Spleen (tissue), 11 donors: ENCODE measurements at regions not wholly inside any gene's neighbourhood (a gene's known extent, or its start where the extent isn't known, plus 50 kb on each side); places are given as distances from the start of the nearest gene placed in this dataset.

Experiments
- DNase-seq: peaks from one replicate; pipeline ENCODE4 v3.0.0-alpha.2; 2020
- H3K27ac ChIP-seq, 8 donors: fragments of 200-600 bp; sonication (generic) in 7 of 8; 1 replicate in 4 of 8; 2 replicates in 4 of 8; pipeline versions ENCODE4 v1.5.0 to v1.8.0; 2016 to 2021; ENCODE audit warnings: inconsistent platforms in 4 of 8, mild to moderate bottlenecking in 4 of 8, moderate library complexity in 1 of 8
- H3K27me3 ChIP-seq, 7 donors: fragments of 200-600 bp; sonication (generic) in 6 of 7; replicated peaks in 1 of 7; 1 replicate in 4 of 7; 2 replicates in 3 of 7; pipeline versions ENCODE4 v1.5.0 to v1.8.0; 2016 to 2021; ENCODE audit warnings: inconsistent platforms in 3 of 7, mild to moderate bottlenecking in 1 of 7
- H3K36me3 ChIP-seq, 6 donors: fragments of 200-600 bp; sonication (generic) in 5 of 6; 1 replicate in 4 of 6; 2 replicates in 2 of 6; pipeline versions ENCODE4 v1.5.0 to v1.8.0; 2016 to 2021; ENCODE audit warnings: inconsistent platforms in 2 of 6
- H3K4me1 ChIP-seq, 6 donors: fragments of 200-600 bp; sonication (generic) in 5 of 6; 1 replicate in 3 of 6; 2 replicates in 3 of 6; pipeline versions ENCODE4 v1.5.0 to v1.8.0; 2016 to 2021; ENCODE audit warnings: inconsistent platforms in 3 of 6
- H3K4me3 ChIP-seq, 8 donors: fragments of 200-600 bp; sonication (generic) in 7 of 8; 1 replicate in 4 of 8; 2 replicates in 4 of 8; pipeline versions ENCODE4 v1.5.0 to v1.8.0; 2016 to 2021; ENCODE audit warnings: inconsistent platforms in 4 of 8, mild to moderate bottlenecking in 4 of 8, moderate library complexity in 2 of 8
- H3K9me3 ChIP-seq, 8 donors: fragments of 200-600 bp; sonication (generic) in 7 of 8; 1 replicate in 4 of 8; 2 replicates in 4 of 8; pipeline versions ENCODE4 v1.5.0 to v1.8.0; 2016 to 2021; ENCODE audit warnings: inconsistent platforms in 4 of 8
- POLR2A ChIP-seq, 3 donors: fragments of 450-650 bp; IDR thresholded peaks; one replicate each; pipeline ENCODE4 v1.5.1; 2017; ENCODE audit warnings: antibody characterized with exemption in 3 of 3, mild to moderate bottlenecking in 1 of 3
- POLR2AphosphoS5 ChIP-seq, 3 donors: sonication (generic); formaldehyde crosslinking; IDR thresholded peaks; one replicate each; pipeline ENCODE4 v1.5.1; 2017; ENCODE audit warnings: antibody characterized with exemption in 3 of 3
- WGBS, 5 donors: extraction: QIAGEN DNeasy Blood & Tissue Kit in 3 of 5; methylation state at CpG; one replicate each; pipeline versions ENCODE4 v1.1.5 to v1.1.7; 2013 to 2018; 5-methylcytosine and 5-hydroxymethylcytosine counted together
- intact Hi-C: fragments of 100-400 bp; cut with DNase I; formaldehyde crosslinking; loops from one replicate; pipeline ENCODE4 v1.15.0; 2023; ENCODE audit warnings: low total_unique reads
- TF ChIP-seq, protein P1 (sequence below), 11 experiments: fragments of 200-600 bp in 7 of 11; fragments of 450-650 bp in 4 of 11; sonication (generic) in 4 of 11; IDR thresholded peaks in 8 of 11; conservative IDR thresholded peaks in 3 of 11; 1 replicate in 7 of 11; 2 replicates in 4 of 11; pipeline versions ENCODE4 v1.4.0 to v1.8.0; 2016 to 2021; ENCODE audit warnings: antibody characterized with exemption in 11 of 11, inconsistent platforms in 4 of 11, mild to moderate bottlenecking in 1 of 11
- donor health status: healthy with polysubstance abuse.
- donor health status: DM: no; HTN: no; CAD: no; lungs with moderate emphysema.
- donor health status: DM: no; HTN: no; CAD: no.
- donor health status: Bipolar disorder and iron deficiency.
- donor health status: healthy.
- donor health status: DM: no; HTN: no; CAD: no.
- donor health status: DM: yes; HTN: yes; CAD: no.

DNA sequence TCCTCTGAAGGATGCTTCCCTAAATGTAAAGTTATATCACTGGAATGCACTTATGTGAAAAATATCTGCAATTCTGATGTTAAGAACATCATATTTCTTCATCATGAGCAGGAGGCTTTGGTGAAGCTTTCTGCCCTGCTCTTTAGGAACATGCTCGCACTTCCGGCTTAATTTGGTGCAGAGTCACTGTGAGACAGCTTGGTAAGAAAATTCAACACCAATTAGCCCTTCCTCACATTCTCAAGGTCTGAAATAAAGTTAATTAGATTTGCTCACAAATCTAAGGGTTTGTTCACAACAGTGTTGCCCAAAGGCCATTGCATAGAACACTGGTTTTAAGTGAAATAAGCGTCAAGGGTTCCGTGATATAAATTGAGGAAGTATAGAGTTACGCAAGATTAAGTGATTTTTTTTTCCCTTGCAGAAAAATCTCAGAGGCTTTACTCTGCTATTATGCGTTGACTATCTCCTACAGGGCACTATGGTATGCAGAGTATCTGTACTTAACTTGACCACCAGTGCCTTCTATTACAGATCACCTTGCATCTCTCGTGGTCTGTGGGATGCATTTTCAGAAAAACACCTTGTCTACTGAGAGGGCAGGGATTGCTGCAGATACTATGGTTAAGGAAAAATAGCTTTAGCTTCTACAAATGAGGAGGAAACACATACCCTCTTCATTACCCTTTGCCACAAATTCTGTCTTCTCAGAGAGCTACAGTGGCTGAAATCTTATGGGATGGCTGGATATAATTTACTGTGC, 953.9 kb downstream of the TYW1 start:
- H3K4me3 ChIP-seq, result no peak overlapping the region
- peaks cover 0 to 4% (median 0%) of the 10 kb centered on the region in 7 donors for H3K27me3 ChIP-seq
- WGBS, 5 donors, result 41 to 46% (median 43%) methylated on average over 7 of the region's 7 CpGs
- H3K4me1 ChIP-seq, result no peaks in the 10 kb centered on the region
- intact Hi-C loops, result no loop called here
- H3K9me3 ChIP-seq, result peaks cover 0 to 34% (median 0%) of the 10 kb centered on the region in 8 donors
- no peak for DNase-seq
- no peak overlapping the region for H3K27ac ChIP-seq
- TF ChIP-seq POLR2AphosphoS5 (IDR thresholded peaks at IDR 0.05), result no peak
- TF ChIP-seq POLR2A (IDR thresholded peaks at IDR 0.05), result no peak
- TF ChIP-seq, protein P1, sequence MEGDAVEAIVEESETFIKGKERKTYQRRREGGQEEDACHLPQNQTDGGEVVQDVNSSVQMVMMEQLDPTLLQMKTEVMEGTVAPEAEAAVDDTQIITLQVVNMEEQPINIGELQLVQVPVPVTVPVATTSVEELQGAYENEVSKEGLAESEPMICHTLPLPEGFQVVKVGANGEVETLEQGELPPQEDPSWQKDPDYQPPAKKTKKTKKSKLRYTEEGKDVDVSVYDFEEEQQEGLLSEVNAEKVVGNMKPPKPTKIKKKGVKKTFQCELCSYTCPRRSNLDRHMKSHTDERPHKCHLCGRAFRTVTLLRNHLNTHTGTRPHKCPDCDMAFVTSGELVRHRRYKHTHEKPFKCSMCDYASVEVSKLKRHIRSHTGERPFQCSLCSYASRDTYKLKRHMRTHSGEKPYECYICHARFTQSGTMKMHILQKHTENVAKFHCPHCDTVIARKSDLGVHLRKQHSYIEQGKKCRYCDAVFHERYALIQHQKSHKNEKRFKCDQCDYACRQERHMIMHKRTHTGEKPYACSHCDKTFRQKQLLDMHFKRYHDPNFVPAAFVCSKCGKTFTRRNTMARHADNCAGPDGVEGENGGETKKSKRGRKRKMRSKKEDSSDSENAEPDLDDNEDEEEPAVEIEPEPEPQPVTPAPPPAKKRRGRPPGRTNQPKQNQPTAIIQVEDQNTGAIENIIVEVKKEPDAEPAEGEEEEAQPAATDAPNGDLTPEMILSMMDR (IDR thresholded peaks at IDR 0.05 in 8 of 11, conservative IDR thresholded peaks at IDR 0.05 in 3 of 11), result no peak
- H3K36me3 ChIP-seq, result no peaks in the 10 kb centered on the region

DNA sequence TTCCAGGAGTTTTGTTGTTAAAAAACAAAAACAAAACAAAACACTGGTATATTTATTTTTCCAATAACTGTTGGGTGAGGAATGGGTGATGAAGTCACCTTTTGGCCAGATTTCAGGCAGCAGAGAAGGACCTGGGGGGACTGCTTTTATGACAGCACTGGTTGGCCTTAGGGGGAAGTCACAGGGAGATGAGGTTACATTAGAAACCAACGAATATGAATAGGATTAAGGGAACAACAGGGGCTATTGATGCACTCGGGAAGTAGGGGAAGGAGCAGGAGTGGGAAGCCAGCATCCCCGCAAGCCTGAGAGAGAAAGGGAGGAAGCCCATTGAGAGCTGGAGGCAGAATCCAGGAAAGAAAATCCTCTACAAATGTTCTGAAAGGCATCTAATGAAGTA, 958.4 kb downstream of the TYW1 start:
- Histone ChIP-seq H3K4me3 (no peak overlapping the region), H3K27ac (no peak overlapping the region), H3K27me3 (peaks cover 0 to 4% (median 0%) of the 10 kb centered on the region in 7 donors), H3K36me3 (no peaks in the 10 kb centered on the region), H3K4me1 (no peaks in the 10 kb centered on the region), H3K9me3 (peaks cover 0 to 38% (median under 1%) of the 10 kb centered on the region in 8 donors)
- intact Hi-C loops, result no loop called here
- 37 to 50% (median 39%) methylated on average over 3 of the region's 3 CpGs for WGBS, 5 donors
- DNase-seq, result no peak
- TF ChIP-seq POLR2AphosphoS5 (IDR thresholded peaks at IDR 0.05) (no peak), POLR2A (IDR thresholded peaks at IDR 0.05) (no peak)
- TF ChIP-seq, protein P1 (IDR thresholded peaks at IDR 0.05 in 8 of 11, conservative IDR thresholded peaks at IDR 0.05 in 3 of 11), result no peak

DNA sequence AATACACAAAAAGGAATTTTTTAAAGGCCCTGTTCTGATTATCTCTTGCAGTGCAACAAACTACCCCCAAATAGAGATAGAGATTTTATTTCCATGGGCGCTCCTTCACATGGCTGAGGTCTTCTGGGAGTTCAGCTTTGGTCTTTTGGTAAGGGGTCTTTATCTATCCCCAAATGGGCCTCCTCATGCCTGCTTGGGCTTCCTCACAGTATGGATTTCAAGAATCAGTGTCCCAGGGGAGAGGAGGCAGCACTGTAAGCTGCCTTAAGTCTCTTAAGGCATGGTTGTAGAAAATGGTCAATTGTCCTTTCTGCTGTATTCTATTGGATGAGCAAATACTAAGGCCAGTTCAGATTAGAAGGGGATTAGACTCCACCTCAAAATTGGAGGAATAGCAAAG, 966.2 kb downstream of the TYW1 start:
- DNase-seq, result no peak
- intact Hi-C loops, result no loop called here
- no peak overlapping the region for H3K27ac ChIP-seq
- no peaks in the 10 kb centered on the region for H3K27me3 ChIP-seq
- no peaks in the 10 kb centered on the region for H3K36me3 ChIP-seq
- TF ChIP-seq, protein P1 (IDR thresholded peaks at IDR 0.05 in 8 of 11, conservative IDR thresholded peaks at IDR 0.05 in 3 of 11), result no peak
- TF ChIP-seq POLR2A (IDR thresholded peaks at IDR 0.05) (no peak), POLR2AphosphoS5 (IDR thresholded peaks at IDR 0.05) (no peak)
- H3K4me1 ChIP-seq, result no peaks in the 10 kb centered on the region
- no peak overlapping the region for H3K4me3 ChIP-seq
- peaks cover 0 to 66% (median 13%) of the 10 kb centered on the region in 8 donors for H3K9me3 ChIP-seq
- 25 to 94% (median 75%) methylated on average over 1 of the region's 1 CpG for WGBS, 5 donors

DNA sequence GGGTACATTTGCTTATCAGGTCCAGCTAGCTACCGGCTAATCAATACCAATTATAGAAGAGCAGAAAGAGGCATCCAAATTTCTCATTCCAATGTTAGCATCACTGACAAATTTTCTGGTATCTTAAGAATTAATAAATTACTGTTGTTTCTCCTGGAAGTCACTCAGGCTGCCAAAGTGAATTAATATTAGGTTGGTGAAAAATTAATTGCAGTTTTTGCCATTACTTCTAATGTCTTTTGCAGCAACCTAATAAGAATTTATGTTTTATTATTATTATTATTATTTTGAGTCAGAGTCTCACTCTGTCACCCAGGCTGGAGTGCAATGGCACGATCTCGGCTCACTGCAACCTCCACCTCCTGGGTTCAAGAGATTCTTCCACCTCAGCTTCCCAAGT, 979.9 kb downstream of the TYW1 start:
- Histone ChIP-seq H3K36me3 (no peaks in the 10 kb centered on the region), H3K4me1 (no peaks in the 10 kb centered on the region), H3K4me3 (no peak overlapping the region), H3K9me3 (peaks cover 0 to 30% (median 7%) of the 10 kb centered on the region in 8 donors), H3K27ac (no peak overlapping the region), H3K27me3 (no peaks in the 10 kb centered on the region)
- DNase-seq, result no peak
- intact Hi-C loops, result no loop called here
- WGBS, 5 donors, result 89 to 98% (median 96%) methylated on average over 3 of the region's 3 CpGs
- no peak for TF ChIP-seq POLR2AphosphoS5 (IDR thresholded peaks at IDR 0.05)
- TF ChIP-seq, protein P1 (IDR thresholded peaks at IDR 0.05 in 8 of 11, conservative IDR thresholded peaks at IDR 0.05 in 3 of 11), result no peak
- no peak for TF ChIP-seq POLR2A (IDR thresholded peaks at IDR 0.05)
